ENCODE measurements at regions not wholly inside any gene's neighbourhood (a gene's known extent, or its start where the extent isn't known, plus 50 kb on each side); places are given as distances from the start of the nearest gene placed in this dataset.

GRCh38 chr3:190973771-190974170 lies 111.3 kb upstream of the GMNC start:
- Histone ChIP-seq H3K79me2 (ENCODE audit: insufficient read depth, low read length) (no peaks in the 10 kb centered on the region), H3K27me3 (ENCODE audit: insufficient read depth, low read length) (no peaks in the 10 kb centered on the region), H2AFZ (ENCODE audit: low read length) (no peak overlapping the region), H3K9me3 (ENCODE audit: low read length) (no peaks in the 10 kb centered on the region), H3K9me2 (ENCODE audit: low read depth, low read length) (no peaks in the 10 kb centered on the region), H3K27ac (ENCODE audit: low read depth, low read length, poor library complexity, severe bottlenecking) (no peak overlapping the region), H3K9ac (ENCODE audit: low read length) (no peak overlapping the region), H3F3A (ENCODE audit: insufficient read depth, low read length) (no peaks in the 10 kb centered on the region), H3K4me1 (ENCODE audit: insufficient read depth, low read length, severe bottlenecking) (no peaks in the 10 kb centered on the region), H3K36me3 (ENCODE audit: insufficient read depth, low read length) (no peaks in the 10 kb centered on the region), H3K4me3 (ENCODE audit: low read depth, low read length, poor library complexity, severe bottlenecking) (no peak overlapping the region), H3K4me2 (ENCODE audit: low read length) (no peak overlapping the region), H4K20me1 (ENCODE audit: insufficient read depth, low read length) (no peaks in the 10 kb centered on the region)
- TF ChIP-seq CTCF (IDR thresholded peaks at IDR 0.05; ENCODE audit: low read length) = no peak
- no peak for TF ChIP-seq EZH2 (IDR thresholded peaks at IDR 0.05; ENCODE audit: borderline replicate concordance, low read length)

GRCh38 chr3:190972840-190973270 lies 110.4 kb upstream of the GMNC start:
- no peaks in the 10 kb centered on the region for H3K36me3 ChIP-seq (ENCODE audit: insufficient read depth, low read length)
- no peak overlapping the region for H3K27ac ChIP-seq (ENCODE audit: low read depth, low read length, poor library complexity, severe bottlenecking)
- H3K4me3 ChIP-seq (ENCODE audit: low read depth, low read length, poor library complexity, severe bottlenecking) = no peak overlapping the region
- H3K9me3 ChIP-seq (ENCODE audit: low read length) = no peaks in the 10 kb centered on the region
- no peak overlapping the region for H3K4me2 ChIP-seq (ENCODE audit: low read length)
- H3K27me3 ChIP-seq (ENCODE audit: insufficient read depth, low read length) = no peaks in the 10 kb centered on the region
- no peaks in the 10 kb centered on the region for H3F3A ChIP-seq (ENCODE audit: insufficient read depth, low read length)
- no peaks in the 10 kb centered on the region for H3K9me2 ChIP-seq (ENCODE audit: low read depth, low read length)
- H3K4me1 ChIP-seq (ENCODE audit: insufficient read depth, low read length, severe bottlenecking) = no peaks in the 10 kb centered on the region
- TF ChIP-seq EZH2 (IDR thresholded peaks at IDR 0.05; ENCODE audit: borderline replicate concordance, low read length) = no peak
- TF ChIP-seq CTCF (IDR thresholded peaks at IDR 0.05; ENCODE audit: low read length) = no peak
- no peaks in the 10 kb centered on the region for H4K20me1 ChIP-seq (ENCODE audit: insufficient read depth, low read length)
- H3K9ac ChIP-seq (ENCODE audit: low read length) = no peak overlapping the region
- H2AFZ ChIP-seq (ENCODE audit: low read length) = no peak overlapping the region
- H3K79me2 ChIP-seq (ENCODE audit: insufficient read depth, low read length) = no peaks in the 10 kb centered on the region

- no peak overlapping the region for H3K9ac ChIP-seq (ENCODE audit: low read length)
- no peaks in the 10 kb centered on the region for H3K36me3 ChIP-seq (ENCODE audit: insufficient read depth, low read length)
- H3K4me2 ChIP-seq (ENCODE audit: low read length) = no peak overlapping the region
- H3K4me1 ChIP-seq (ENCODE audit: insufficient read depth, low read length, severe bottlenecking) = no peaks in the 10 kb centered on the region
- no peak overlapping the region for H3K27ac ChIP-seq (ENCODE audit: low read depth, low read length, poor library complexity, severe bottlenecking)
- no peak overlapping the region for H2AFZ ChIP-seq (ENCODE audit: low read length)
- no peaks in the 10 kb centered on the region for H3K27me3 ChIP-seq (ENCODE audit: insufficient read depth, low read length)
- H4K20me1 ChIP-seq (ENCODE audit: insufficient read depth, low read length) = no peaks in the 10 kb centered on the region
- no peak for TF ChIP-seq CTCF (IDR thresholded peaks at IDR 0.05; ENCODE audit: low read length)
- no peak for TF ChIP-seq EZH2 (IDR thresholded peaks at IDR 0.05; ENCODE audit: borderline replicate concordance, low read length)
- H3K9me2 ChIP-seq (ENCODE audit: low read depth, low read length) = no peaks in the 10 kb centered on the region
- no peaks in the 10 kb centered on the region for H3K79me2 ChIP-seq (ENCODE audit: insufficient read depth, low read length)
- H3F3A ChIP-seq (ENCODE audit: insufficient read depth, low read length) = no peaks in the 10 kb centered on the region
- H3K4me3 ChIP-seq (ENCODE audit: low read depth, low read length, poor library complexity, severe bottlenecking) = no peak overlapping the region
- H3K9me3 ChIP-seq (ENCODE audit: low read length) = no peaks in the 10 kb centered on the region
These were observed 109.7 kb upstream of the GMNC start for GRCh38 chr3:190972196-190972595.
